ENCODE measurements at regions not wholly inside any gene's neighbourhood (a gene's known extent, or its start where the extent isn't known, plus 50 kb on each side); places are given as distances from the start of the nearest gene placed in this dataset.

DNA sequence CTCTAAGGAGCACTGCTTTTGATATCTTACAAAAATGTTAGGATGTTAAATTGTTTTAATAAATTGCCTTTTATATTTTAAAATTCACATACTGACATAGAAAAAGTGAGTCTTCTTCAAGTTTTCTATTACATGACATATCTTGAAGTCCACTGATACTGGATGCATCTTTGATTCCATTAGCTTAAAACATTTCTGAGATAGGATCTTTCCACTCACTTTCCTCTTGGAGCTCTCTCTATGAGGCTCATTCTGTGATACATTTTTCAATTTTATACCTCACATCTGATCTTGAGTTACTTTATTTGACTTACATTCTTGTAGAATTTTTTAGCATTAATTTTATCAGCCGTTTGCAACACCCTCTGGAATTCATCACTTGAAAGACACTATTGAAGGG, 86.8 kb upstream of the NOL4 start:
- TF ChIP-seq, protein P1, sequence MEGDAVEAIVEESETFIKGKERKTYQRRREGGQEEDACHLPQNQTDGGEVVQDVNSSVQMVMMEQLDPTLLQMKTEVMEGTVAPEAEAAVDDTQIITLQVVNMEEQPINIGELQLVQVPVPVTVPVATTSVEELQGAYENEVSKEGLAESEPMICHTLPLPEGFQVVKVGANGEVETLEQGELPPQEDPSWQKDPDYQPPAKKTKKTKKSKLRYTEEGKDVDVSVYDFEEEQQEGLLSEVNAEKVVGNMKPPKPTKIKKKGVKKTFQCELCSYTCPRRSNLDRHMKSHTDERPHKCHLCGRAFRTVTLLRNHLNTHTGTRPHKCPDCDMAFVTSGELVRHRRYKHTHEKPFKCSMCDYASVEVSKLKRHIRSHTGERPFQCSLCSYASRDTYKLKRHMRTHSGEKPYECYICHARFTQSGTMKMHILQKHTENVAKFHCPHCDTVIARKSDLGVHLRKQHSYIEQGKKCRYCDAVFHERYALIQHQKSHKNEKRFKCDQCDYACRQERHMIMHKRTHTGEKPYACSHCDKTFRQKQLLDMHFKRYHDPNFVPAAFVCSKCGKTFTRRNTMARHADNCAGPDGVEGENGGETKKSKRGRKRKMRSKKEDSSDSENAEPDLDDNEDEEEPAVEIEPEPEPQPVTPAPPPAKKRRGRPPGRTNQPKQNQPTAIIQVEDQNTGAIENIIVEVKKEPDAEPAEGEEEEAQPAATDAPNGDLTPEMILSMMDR (IDR thresholded peaks at IDR 0.05; ENCODE audit: low read length) = no peak
- TF ChIP-seq EZH2 (IDR thresholded peaks at IDR 0.05; ENCODE audit: borderline replicate concordance, low read length) = no peak
